Endothelial cell of umbilical vein (primary cell): ENCODE measurements at regions not wholly inside any gene's neighbourhood (a gene's known extent, or its start where the extent isn't known, plus 50 kb on each side); places are given as distances from the start of the nearest gene placed in this dataset.

Experiments
- CTCF ChIP-seq, 2 donors: IDR thresholded peaks; 1 replicate in 1 of 2; 2 replicates in 1 of 2; pipeline ENCODE4 v1.5.1; 2011; ENCODE audit warnings: low read length in 2 of 2, mild to moderate bottlenecking in 2 of 2, moderate library complexity in 2 of 2, control low read depth in 1 of 2, inconsistent platforms in 1 of 2, low read depth in 1 of 2; ENCODE audit not compliant: insufficient read depth in 1 of 2; ENCODE audit errors: extremely low read depth in 1 of 2
- EZH2 ChIP-seq: IDR thresholded peaks from 2 replicates; pipeline ENCODE4 v1.6.1; 2012; ENCODE audit warnings: borderline replicate concordance, low read depth, mild to moderate bottlenecking, moderate library complexity, low read length, inconsistent platforms; ENCODE audit not compliant: severe bottlenecking
- FOS ChIP-seq: IDR thresholded peaks from 2 replicates; pipeline ENCODE4 v1.6.1; 2011; ENCODE audit warnings: mild to moderate bottlenecking, low read length, moderate library complexity, borderline replicate concordance; ENCODE audit not compliant: insufficient read depth
- GATA2 ChIP-seq: IDR thresholded peaks from 2 replicates; pipeline ENCODE4 v1.7.0; 2011; ENCODE audit warnings: low read depth, mild to moderate bottlenecking, moderate library complexity, mixed read lengths, low read length; ENCODE audit not compliant: insufficient read length, insufficient read depth
- MYC ChIP-seq: IDR thresholded peaks from one replicate; pipeline ENCODE4 v1.6.1; 2011; ENCODE audit warnings: mild to moderate bottlenecking, low read depth, low read length
- POLR2A ChIP-seq: IDR thresholded peaks from 2 replicates; pipeline ENCODE4 v1.6.1; 2012; ENCODE audit warnings: low read depth, mild to moderate bottlenecking, control low read depth, low read length

GRCh38 chr2:16191431-16192200, 251.3 kb downstream of the MYCN start:
- no peak for TF ChIP-seq POLR2A
- TF ChIP-seq MYC = no peak
- TF ChIP-seq EZH2 = no peak
- TF ChIP-seq GATA2 = no peak
- TF ChIP-seq CTCF (IDR thresholded peaks at IDR 0.05; ENCODE audit: extremely low read depth in 1 of 2, insufficient read depth in 1 of 2, low read depth in 1 of 2, low read length in 2 of 2) = no peak
- TF ChIP-seq FOS = no peak
